HL-60 (cell line): ENCODE measurements at regions not wholly inside any gene's neighbourhood (a gene's known extent, or its start where the extent isn't known, plus 50 kb on each side); places are given as distances from the start of the nearest gene placed in this dataset.
A peak's percentile ranks its signal among the peaks of the same experiment; 100 is the strongest.
"Not testable (repeated sequence)": the region's sequence is repeated elsewhere in the genome, so short reads cannot be mapped to it uniquely, and the experiment has no call there.

Source experiments
- DNase-seq, 2 experiments: peaks; one replicate each; pipeline ENCODE4 v3.0.0-alpha.2; 2010 to 2020; ENCODE audit warnings: low read depth in 1 of 2, low spot score in 1 of 2
- H3K27ac ChIP-seq: fragments of 250-450 bp; sonication (Bioruptor Pico); replicated peaks from 2 replicates; pipeline ENCODE4 v1.5.1; 2020; ENCODE audit warnings: mild to moderate bottlenecking, moderate library complexity
- H3K27me3 ChIP-seq: fragments of 250-450 bp; sonication (Bioruptor Pico); 2 replicates; pipeline ENCODE4 v1.5.1; 2021; ENCODE audit warnings: mild to moderate bottlenecking, moderate library complexity; ENCODE audit not compliant: insufficient read depth, poor library complexity, severe bottlenecking
- H3K4me3 ChIP-seq: replicated peaks from 2 replicates; pipeline ENCODE4 v1.5.1; 2011; ENCODE audit warnings: mild to moderate bottlenecking, control low read depth, low read length; ENCODE audit not compliant: insufficient read depth
- POLR2AphosphoS5 ChIP-seq: IDR thresholded peaks from 2 replicates; pipeline ENCODE4 v1.6.1; 2012; ENCODE audit warnings: low read depth
- SPI1 ChIP-seq: IDR thresholded peaks from 2 replicates; pipeline ENCODE4 v1.6.1; 2012; ENCODE audit warnings: low read depth, mild to moderate bottlenecking, borderline replicate concordance

DNA sequence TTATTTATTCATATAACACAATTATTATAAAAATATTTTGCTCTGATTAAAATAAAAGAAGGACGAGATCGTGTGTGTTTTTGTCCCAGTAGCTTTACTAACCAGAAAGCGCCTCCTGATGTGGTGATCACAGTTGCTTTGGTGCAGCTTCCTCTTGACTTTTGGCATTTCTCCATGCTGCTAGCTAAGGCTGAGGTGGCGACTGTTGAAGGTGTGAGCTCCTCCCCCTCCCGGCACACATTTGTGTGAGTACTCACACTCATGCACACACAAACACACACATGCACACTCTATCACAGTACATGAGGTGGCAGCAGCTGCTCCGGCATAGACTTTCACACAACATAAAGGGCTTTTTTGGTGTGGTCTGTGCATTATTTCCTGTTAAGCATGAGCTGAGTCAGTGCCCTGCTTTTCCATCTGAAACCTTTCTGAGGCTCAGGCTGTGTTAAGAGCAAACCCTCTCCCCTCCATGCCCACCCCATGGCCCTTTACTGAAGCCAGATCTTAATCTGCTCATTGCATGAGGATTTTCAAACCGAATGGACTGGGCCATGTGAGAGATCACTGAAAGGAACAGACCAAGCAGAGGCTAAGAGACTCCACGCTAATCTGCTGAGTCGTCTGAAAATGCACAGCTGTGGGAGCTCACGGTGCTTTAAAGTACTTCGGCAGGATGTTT lies 53.3 kb downstream of the FOXD4L1 start:
- TF ChIP-seq POLR2AphosphoS5 = 0 out of 2 replicates have a peak, but pooled peaks have one; percentile 35
- peak overlapping the region; percentile 46 for H3K27ac ChIP-seq
- H3K27me3 ChIP-seq, H3K4me3 ChIP-seq: not testable (repeated sequence)
- peak; percentile 12 to 70 for DNase-seq

GRCh38 chr2:113559820-113560219 lies 61.4 kb downstream of the FOXD4L1 start:
- not testable (repeated sequence) for H3K27ac ChIP-seq, DNase-seq, H3K27me3 ChIP-seq, H3K4me3 ChIP-seq

GRCh38 chr2:113562662-113563061 lies 64.2 kb downstream of the FOXD4L1 start:
- DNase-seq, H3K4me3 ChIP-seq, H3K27ac ChIP-seq, H3K27me3 ChIP-seq: not testable (repeated sequence)

GRCh38 chr2:113566674-113567480 lies 60.2 kb upstream of the RABL2A start:
- H3K4me3 ChIP-seq, DNase-seq, H3K27me3 ChIP-seq, H3K27ac ChIP-seq: not testable (repeated sequence)

DNA sequence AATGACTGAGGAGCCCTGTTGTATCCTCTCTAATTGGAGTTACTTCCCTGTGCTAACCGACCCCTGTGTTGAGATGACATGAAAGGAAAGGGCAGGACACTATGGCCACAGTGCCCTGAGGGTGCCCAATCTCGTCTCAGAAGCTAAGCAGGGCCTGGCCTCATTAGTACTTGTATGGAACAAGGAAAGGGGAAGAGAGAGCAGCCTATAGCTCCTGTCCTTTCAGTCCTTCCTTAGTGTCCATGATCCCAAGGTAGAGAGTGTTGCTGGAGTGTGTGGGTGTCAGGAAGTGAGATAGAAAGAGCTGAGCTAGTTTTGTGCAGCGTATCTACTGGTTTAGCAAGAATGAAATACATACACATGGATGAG lies 59.6 kb upstream of the RABL2A start:
- DNase-seq, H3K27me3 ChIP-seq, H3K4me3 ChIP-seq, H3K27ac ChIP-seq: not testable (repeated sequence)

- not testable (repeated sequence) for H3K4me3 ChIP-seq, H3K27ac ChIP-seq, DNase-seq, H3K27me3 ChIP-seq
Measured at GRCh38 chr2:113568231-113568630, 58.8 kb upstream of the RABL2A start.

DNA sequence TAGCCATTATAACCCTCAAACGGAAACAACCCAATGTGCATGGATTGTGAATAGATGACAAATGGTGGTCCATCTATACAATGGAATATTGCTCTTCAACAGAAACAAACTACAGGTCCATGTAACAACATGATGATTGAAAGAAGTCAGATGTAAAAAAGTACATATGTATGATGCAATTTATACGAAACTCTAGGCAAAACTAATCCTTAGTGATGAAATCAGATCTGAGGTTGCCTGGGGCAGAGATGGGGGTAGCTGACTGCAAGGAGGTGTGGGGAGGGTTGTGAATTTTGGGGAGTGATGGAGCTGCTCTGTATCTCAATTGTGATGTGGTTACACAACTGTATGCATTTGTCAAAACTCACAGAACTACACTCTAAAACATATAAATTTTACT lies 57.0 kb upstream of the RABL2A start:
- not testable (repeated sequence) for H3K27me3 ChIP-seq, H3K4me3 ChIP-seq, H3K27ac ChIP-seq
- DNase-seq = peak in 1 of 2 experiments; percentile 28

DNA sequence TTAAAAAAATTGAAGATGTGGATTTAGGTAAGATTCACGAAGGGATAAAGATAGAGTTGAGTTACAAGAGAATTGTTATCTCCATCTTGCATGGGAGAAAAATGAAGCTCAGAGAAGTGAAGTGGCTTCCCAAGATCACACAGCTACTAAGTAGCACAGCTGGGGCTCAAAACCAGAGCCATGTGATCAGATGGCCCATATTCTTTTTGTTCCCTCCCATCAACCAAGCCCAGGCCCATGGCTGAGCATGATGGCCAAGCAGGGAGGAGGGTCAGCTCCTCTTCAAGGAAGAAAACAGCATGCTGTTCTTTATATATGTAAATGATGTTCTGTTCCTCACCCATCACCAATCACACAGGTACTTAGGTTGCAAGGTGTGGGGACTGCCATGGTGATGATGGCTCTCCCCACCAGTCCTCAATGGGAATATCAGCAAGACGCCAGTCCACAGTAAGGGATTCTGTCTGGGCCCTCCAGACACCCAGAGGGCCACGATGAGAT lies 56.5 kb upstream of the RABL2A start:
- not testable (repeated sequence) for H3K4me3 ChIP-seq, H3K27ac ChIP-seq, H3K27me3 ChIP-seq, DNase-seq

DNA sequence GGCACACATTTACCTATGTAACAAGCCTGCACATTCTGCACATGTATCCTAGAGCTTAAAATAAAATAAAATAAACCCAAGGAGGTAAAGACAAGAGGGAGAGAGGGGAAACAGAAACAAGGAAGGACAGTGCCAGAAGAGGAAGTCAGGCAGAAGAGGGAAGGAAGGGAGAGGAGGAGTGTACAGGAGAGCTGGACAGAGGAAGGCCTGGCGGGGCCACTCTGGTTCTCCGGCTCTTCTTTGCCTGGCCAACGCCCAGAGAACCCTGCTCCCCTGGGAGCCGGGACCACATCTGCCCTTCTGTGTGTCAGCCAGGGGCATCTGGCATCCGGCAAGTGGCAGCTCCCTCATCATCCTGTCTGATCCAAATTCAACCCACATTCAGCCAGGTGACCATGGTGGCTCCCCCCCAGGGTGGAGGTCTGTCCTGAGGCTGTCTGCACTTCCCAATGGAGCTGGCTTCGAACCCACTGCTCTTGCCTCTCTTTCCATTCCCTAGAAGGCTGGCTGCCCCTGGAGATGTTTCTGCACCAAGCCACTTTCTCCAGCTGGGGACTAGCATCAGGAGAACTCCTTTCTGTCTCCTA lies 55.5 kb upstream of the RABL2A start:
- H3K4me3 ChIP-seq, H3K27ac ChIP-seq, H3K27me3 ChIP-seq, DNase-seq: not testable (repeated sequence)
- peak; percentile 37; the same call in 1 of the 2 replicates for TF ChIP-seq SPI1

DNA sequence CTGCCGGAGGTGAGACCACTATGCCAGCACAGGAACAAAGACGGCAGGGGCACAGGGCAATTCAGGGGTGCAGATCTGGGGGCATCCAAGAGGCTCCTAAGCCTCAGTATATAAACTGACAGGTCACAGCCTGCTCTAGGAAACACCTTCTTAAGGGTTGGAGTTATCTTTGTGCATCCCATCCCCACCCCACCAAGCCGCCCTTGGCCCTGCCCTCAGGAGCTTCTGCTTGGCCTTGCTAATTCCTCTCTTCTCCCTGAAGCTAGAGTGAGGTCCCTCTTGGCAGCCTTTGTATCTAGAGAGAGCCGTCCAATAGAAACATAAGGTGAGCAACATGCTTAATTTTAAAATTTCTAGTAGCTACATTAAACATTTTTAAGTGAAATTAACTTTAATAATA lies 51.3 kb upstream of the RABL2A start:
- H3K4me3 ChIP-seq = not testable (repeated sequence)

GRCh38 chr2:113576353-113576752 lies 50.7 kb upstream of the RABL2A start:
- H3K27ac ChIP-seq, H3K27me3 ChIP-seq, H3K4me3 ChIP-seq, DNase-seq: not testable (repeated sequence)

More for the DNA sequence above, 51.3 kb upstream of the RABL2A start:
- not testable (repeated sequence) for DNase-seq, H3K27me3 ChIP-seq, H3K27ac ChIP-seq
